Prostate gland (tissue), 2 donors: ENCODE measurements at regions not wholly inside any gene's neighbourhood (a gene's known extent, or its start where the extent isn't known, plus 50 kb on each side); places are given as distances from the start of the nearest gene placed in this dataset.

Experiments used
- DNase-seq: peaks from one replicate; pipeline ENCODE4 v3.0.0-alpha.2; 2019; ENCODE audit warnings: low spot score
- H3K27ac ChIP-seq, 2 donors: fragments of 200-600 bp; sonication (generic); 2 replicates each; pipeline ENCODE4 v1.5.1; 2017 to 2019
- H3K27me3 ChIP-seq: fragments of 200-600 bp; sonication (generic); replicated peaks from 2 replicates; pipeline ENCODE4 v1.5.1; 2019; ENCODE audit not compliant: insufficient read depth
- H3K36me3 ChIP-seq, 2 donors: fragments of 200-600 bp; sonication (generic); 1 replicate in 1 of 2; 2 replicates in 1 of 2; pipeline versions ENCODE4 v1.5.1 to v1.8.1; 2017 to 2019
- H3K4me1 ChIP-seq: fragments of 200-600 bp; sonication (generic); replicated peaks from 2 replicates; pipeline ENCODE4 v1.5.1; 2019
- H3K4me3 ChIP-seq, 2 donors: fragments of 200-600 bp; sonication (generic); 2 replicates each; pipeline ENCODE4 v1.5.1; 2017 to 2019
- H3K9me3 ChIP-seq: fragments of 200-600 bp; sonication (generic); 2 replicates; pipeline ENCODE4 v1.5.1; 2017
- POLR2A ChIP-seq: fragments of 450-650 bp; IDR thresholded peaks from one replicate; pipeline ENCODE4 v1.6.1; 2016; ENCODE audit warnings: antibody characterized with exemption, mild to moderate bottlenecking
- POLR2AphosphoS5 ChIP-seq: sonication (generic); formaldehyde crosslinking; IDR thresholded peaks from one replicate; pipeline ENCODE4 v1.6.1; 2017; ENCODE audit warnings: antibody characterized with exemption
- WGBS: methylation state at CpG from one replicate; pipeline ENCODE4 v1.1.5; 2018; 5-methylcytosine and 5-hydroxymethylcytosine counted together
- intact Hi-C: fragments of 100-400 bp; cut with DNase I; formaldehyde crosslinking; loops from one replicate; pipeline ENCODE4 v1.14.2; 2022
- TF ChIP-seq, protein P1 (sequence below), 4 experiments: fragments of 200-600 bp in 2 of 4; fragments of 450-650 bp in 2 of 4; sonication (generic) in 2 of 4; IDR thresholded peaks; 1 replicate in 3 of 4; 2 replicates in 1 of 4; pipeline ENCODE4 v1.5.1; 2016 to 2019; ENCODE audit warnings: antibody characterized with exemption in 4 of 4, mild to moderate bottlenecking in 2 of 4, moderate library complexity in 2 of 4

DNA sequence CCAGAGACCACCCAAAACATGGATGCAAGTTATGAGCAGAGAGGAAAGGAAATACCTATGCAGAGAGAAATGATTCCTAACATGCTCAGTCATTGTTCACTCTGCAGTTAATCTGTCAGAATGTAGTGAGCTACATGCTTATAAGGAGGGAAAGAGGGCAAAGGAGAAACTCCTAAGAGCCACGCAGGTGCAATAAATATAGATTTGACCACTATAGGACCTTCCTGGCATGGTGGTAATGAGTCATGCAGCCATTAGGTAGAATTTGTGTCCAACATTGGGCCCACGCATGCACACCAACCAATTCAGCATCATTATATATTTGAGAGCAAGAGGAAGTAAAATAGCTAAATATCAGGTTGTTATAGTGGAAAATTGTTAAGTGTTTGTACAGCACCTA is 699.9 kb downstream of the DSC3 start:
- DNase-seq: no peak
- intact Hi-C loops: no loop called here

DNA sequence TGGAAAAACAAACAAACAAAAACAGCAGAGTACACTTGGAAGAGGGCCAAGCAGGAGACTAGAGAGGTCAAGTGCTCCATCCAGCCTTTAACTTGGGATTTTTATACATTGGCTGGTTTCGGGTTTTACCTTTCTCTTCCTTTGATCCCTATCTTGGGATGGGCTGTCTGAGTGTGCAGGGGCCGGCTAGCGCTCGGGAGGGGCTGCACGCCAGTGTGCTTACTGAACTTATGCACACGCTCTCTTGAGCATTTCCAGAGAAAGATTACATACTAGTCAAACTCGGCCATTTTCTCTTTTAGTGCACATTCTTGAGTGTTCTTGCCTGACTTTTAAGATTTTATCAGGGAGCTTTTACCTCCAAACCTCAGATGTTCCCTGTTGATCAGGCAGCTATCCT is 707.8 kb downstream of the DSC3 start:
- intact Hi-C loops: no loop called here
- 51% methylated on average over 7 of the region's 7 CpGs for WGBS
- no peak overlapping the region for H3K27ac ChIP-seq

More for the DNA sequence above, 699.9 kb downstream of the DSC3 start:
- no peak for TF ChIP-seq POLR2A
- no peak for TF ChIP-seq POLR2AphosphoS5
- TF ChIP-seq, protein P1, sequence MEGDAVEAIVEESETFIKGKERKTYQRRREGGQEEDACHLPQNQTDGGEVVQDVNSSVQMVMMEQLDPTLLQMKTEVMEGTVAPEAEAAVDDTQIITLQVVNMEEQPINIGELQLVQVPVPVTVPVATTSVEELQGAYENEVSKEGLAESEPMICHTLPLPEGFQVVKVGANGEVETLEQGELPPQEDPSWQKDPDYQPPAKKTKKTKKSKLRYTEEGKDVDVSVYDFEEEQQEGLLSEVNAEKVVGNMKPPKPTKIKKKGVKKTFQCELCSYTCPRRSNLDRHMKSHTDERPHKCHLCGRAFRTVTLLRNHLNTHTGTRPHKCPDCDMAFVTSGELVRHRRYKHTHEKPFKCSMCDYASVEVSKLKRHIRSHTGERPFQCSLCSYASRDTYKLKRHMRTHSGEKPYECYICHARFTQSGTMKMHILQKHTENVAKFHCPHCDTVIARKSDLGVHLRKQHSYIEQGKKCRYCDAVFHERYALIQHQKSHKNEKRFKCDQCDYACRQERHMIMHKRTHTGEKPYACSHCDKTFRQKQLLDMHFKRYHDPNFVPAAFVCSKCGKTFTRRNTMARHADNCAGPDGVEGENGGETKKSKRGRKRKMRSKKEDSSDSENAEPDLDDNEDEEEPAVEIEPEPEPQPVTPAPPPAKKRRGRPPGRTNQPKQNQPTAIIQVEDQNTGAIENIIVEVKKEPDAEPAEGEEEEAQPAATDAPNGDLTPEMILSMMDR (IDR thresholded peaks at IDR 0.05): no peak
- 62% methylated on average over 2 of the region's 2 CpGs for WGBS
- no peaks in the 10 kb centered on the region for H3K9me3 ChIP-seq
- no peaks in the 10 kb centered on the region for H3K4me1 ChIP-seq
- no peak overlapping the region for H3K27ac ChIP-seq
- H3K4me3 ChIP-seq: no peak overlapping the region
- H3K27me3 ChIP-seq: no peaks in the 10 kb centered on the region
- no peaks in the 10 kb centered on the region for H3K36me3 ChIP-seq

DNA sequence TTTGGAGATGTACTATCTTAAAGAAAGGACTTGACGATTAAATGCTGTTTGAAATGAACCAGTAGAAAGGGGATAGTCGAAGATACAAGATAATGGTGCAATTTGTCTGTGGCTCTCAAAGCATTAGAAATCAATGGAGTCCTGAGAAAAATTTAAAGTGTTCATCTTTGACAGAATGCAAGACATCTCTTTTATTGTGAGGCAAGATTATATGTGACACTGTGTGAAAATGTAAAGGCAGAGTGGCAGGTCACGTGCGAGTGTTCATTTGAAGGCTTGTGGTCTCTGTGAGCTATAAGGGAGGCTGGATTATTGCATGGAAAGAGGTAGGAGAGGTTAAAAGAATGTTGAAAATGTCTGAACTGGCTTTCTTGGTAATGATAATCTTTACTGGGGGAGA is 709.2 kb downstream of the DSC3 start:
- no peaks in the 10 kb centered on the region for H3K27me3 ChIP-seq
- no peak for DNase-seq
- TF ChIP-seq POLR2A (no peak), POLR2AphosphoS5 (no peak)
- TF ChIP-seq, protein P1 (IDR thresholded peaks at IDR 0.05): no peak
- H3K4me3 ChIP-seq: no peak overlapping the region
- H3K27ac ChIP-seq: no peak overlapping the region
- H3K36me3 ChIP-seq: no peaks in the 10 kb centered on the region
- WGBS: 85% methylated on average over 4 of the region's 4 CpGs
- no peaks in the 10 kb centered on the region for H3K4me1 ChIP-seq
- H3K9me3 ChIP-seq: no peaks in the 10 kb centered on the region
- intact Hi-C loops: no loop called here

More for the DNA sequence above, 707.8 kb downstream of the DSC3 start:
- Histone ChIP-seq H3K27me3 (no peaks in the 10 kb centered on the region), H3K4me3 (no peak overlapping the region), H3K4me1 (no peaks in the 10 kb centered on the region), H3K36me3 (no peaks in the 10 kb centered on the region), H3K9me3 (no peaks in the 10 kb centered on the region)
- DNase-seq: no peak
- no peak for TF ChIP-seq POLR2A
- no peak for TF ChIP-seq POLR2AphosphoS5
- TF ChIP-seq, protein P1 (IDR thresholded peaks at IDR 0.05): no peak

DNA sequence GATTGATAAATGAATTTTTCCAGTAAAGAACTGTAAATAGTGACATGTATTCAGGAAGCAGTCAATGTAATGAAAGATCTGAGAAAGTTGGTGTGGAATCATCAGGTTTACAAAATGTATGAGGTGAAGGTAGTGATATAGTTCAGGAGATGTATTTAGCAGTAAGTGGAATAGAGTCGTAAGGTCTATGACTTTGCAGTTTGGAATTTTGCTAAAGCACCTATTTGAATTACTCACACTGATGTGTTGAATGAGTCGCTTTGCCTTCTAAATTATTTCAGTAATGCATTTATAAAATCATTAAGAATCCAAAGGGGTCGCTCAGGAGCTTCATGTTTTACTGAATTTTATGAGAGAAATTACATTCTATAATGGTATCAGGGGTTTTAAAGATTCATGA is 713.7 kb downstream of the DSC3 start:
- Histone ChIP-seq H3K4me1 (no peaks in the 10 kb centered on the region), H3K36me3 (no peaks in the 10 kb centered on the region), H3K27me3 (no peaks in the 10 kb centered on the region), H3K27ac (no peak overlapping the region), H3K4me3 (no peak overlapping the region), H3K9me3 (no peaks in the 10 kb centered on the region)
- WGBS: 84% methylated on average over 3 of the region's 3 CpGs
- intact Hi-C loops: no loop called here
- TF ChIP-seq, protein P1 (IDR thresholded peaks at IDR 0.05): no peak
- TF ChIP-seq POLR2AphosphoS5 (no peak), POLR2A (no peak)
- no peak for DNase-seq

DNA sequence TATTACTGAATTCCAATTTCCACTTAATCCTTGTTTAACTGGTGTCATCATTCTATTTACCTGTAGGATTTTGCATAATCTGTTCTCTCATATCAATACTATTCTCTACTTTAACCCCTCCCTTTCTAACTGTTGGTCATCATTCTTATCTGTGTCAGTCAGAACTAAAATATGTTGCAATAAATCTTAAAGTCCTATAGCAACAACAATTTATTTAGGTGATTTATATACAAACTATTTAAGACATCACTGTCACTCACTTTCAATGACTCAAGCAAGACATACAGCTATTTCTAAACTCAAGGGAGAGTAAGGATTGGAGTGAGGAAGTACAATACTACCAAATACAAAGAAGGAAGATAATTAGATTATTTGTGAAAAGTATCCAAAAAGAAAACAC is 740.4 kb downstream of the DSC3 start:
- Histone ChIP-seq H3K27ac (no peak overlapping the region), H3K4me1 (no peaks in the 10 kb centered on the region), H3K27me3 (no peaks in the 10 kb centered on the region), H3K4me3 (no peak overlapping the region), H3K36me3 (no peaks in the 10 kb centered on the region), H3K9me3 (no peaks in the 10 kb centered on the region)
- intact Hi-C loops: no loop called here
- no peak for DNase-seq
- TF ChIP-seq POLR2A (no peak), POLR2AphosphoS5 (no peak)
- TF ChIP-seq, protein P1 (IDR thresholded peaks at IDR 0.05): no peak
